Cardiac muscle cell (in vitro differentiated cells and primary cell): ENCODE measurements at regions not wholly inside any gene's neighbourhood (a gene's known extent, or its start where the extent isn't known, plus 50 kb on each side); places are given as distances from the start of the nearest gene placed in this dataset.

Experiments
- DNase-seq, 2 donors: peaks; one replicate each; pipeline versions ENCODE4 v3.0.0 to v3.0.0-alpha.2; 2010 to 2017; ENCODE audit warnings: low read depth in 1 of 2, low spot score in 1 of 2
- H3K27ac ChIP-seq: fragments of 200-600 bp; sonication (generic); 2 replicates; pipeline ENCODE4 v1.5.1; 2016
- H3K27me3 ChIP-seq: fragments of 200-600 bp; sonication (generic); 2 replicates; pipeline ENCODE4 v1.6.0; 2016; ENCODE audit warnings: control low read depth
- H3K36me3 ChIP-seq: fragments of 200-600 bp; sonication (generic); 2 replicates; pipeline ENCODE4 v1.5.1; 2016; ENCODE audit warnings: control low read depth
- H3K4me1 ChIP-seq: fragments of 200-600 bp; sonication (generic); 2 replicates; pipeline ENCODE4 v1.8.1; 2017; ENCODE audit warnings: low read depth, mild to moderate bottlenecking, mixed run types
- H3K4me3 ChIP-seq: fragments of 200-600 bp; sonication (generic); 2 replicates; pipeline ENCODE4 v1.5.1; 2016; ENCODE audit warnings: mild to moderate bottlenecking
- H3K9me3 ChIP-seq: fragments of 200-600 bp; sonication (generic); 2 replicates; pipeline ENCODE4 v1.5.1; 2017; ENCODE audit warnings: low read depth, mild to moderate bottlenecking, control low read depth
- CTCF ChIP-seq: IDR thresholded peaks from 2 replicates; pipeline ENCODE4 v1.5.1; 2012; ENCODE audit warnings: low read depth, mild to moderate bottlenecking, low read length

- Histone ChIP-seq H3K9me3 (no peaks in the 10 kb centered on the region), H3K4me3 (no peak overlapping the region), H3K4me1 (no peaks in the 10 kb centered on the region), H3K36me3 (no peaks in the 10 kb centered on the region), H3K27ac (no peak overlapping the region), H3K27me3 (no peaks in the 10 kb centered on the region)
- no peak for DNase-seq
- no peak for TF ChIP-seq CTCF
Observed at GRCh38 chr12:103140286-103140685, 182.8 kb downstream of the ASCL1 start.

DNA sequence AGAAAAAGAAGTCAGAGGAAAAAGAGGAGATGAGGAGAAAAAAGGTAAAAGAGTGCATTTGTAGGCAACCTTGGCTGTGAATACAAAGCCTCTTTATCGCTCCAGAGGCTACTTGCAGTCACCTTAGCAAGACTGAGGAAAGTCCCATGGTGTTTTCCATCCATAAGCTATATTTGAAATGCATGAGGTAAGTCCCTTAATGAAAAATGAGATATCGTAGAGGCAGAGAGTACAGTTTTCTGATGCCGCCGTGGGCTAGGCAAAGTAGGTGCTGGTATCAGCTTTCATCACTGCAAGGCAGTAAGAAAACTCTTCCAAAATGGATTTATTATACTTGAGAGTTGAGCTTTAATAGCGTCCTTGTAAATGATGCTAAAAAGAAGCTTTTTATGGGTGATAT is 186.8 kb downstream of the ASCL1 start:
- no peak for DNase-seq
- TF ChIP-seq CTCF: no peak

DNA sequence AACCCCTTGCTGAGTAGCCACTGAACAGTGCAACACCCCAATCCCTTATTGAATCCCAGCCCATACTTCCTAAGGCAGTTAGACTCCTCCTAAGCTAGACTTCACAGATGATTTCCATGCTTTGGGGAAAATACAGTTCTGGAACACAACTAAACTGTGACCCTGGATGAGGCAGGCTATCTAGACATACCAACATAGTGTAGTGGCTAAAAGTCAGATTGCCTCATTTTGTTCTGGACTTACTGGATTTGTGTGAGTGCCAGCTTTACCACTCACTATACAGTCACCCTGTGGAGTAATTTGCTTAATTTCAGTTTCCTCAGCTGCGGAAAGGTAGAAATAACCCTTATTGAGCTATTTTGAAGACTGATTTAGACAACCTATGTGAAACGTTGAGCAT is 203.1 kb downstream of the ASCL1 start:
- Histone ChIP-seq H3K36me3 (no peaks in the 10 kb centered on the region), H3K9me3 (no peaks in the 10 kb centered on the region), H3K27me3 (no peaks in the 10 kb centered on the region), H3K4me1 (no peaks in the 10 kb centered on the region), H3K27ac (no peak overlapping the region), H3K4me3 (no peak overlapping the region)
- TF ChIP-seq CTCF: no peak
- no peak for DNase-seq

More for the DNA sequence above, 186.8 kb downstream of the ASCL1 start:
- no peaks in the 10 kb centered on the region for H3K4me1 ChIP-seq
- H3K36me3 ChIP-seq: no peaks in the 10 kb centered on the region
- H3K27ac ChIP-seq: no peak overlapping the region
- no peak overlapping the region for H3K4me3 ChIP-seq
- no peaks in the 10 kb centered on the region for H3K9me3 ChIP-seq
- no peaks in the 10 kb centered on the region for H3K27me3 ChIP-seq

- no peaks in the 10 kb centered on the region for H3K4me1 ChIP-seq
- H3K27ac ChIP-seq: no peak overlapping the region
- no peaks in the 10 kb centered on the region for H3K36me3 ChIP-seq
Observed at GRCh38 chr12:103161582-103162362, 204.3 kb downstream of the ASCL1 start.

DNA sequence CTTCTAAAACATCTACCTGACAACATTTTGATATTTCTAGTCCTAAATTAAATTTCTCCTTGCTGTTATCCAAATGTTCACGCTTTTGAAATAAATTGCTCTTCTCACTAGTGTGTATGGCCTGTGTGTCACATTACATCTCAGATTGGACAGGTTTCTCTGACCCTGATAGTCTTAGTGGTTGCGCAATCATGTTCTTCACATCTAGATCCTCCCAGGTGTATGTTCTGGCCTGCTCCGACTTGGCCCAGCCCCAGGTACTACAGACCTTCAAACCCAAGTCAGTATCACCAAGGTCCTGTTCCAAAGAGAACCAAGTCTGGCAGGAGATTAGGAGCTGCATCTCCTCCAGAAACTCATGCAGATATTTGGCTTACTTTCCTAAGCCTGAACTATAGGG is 209.5 kb downstream of the ASCL1 start:
- Histone ChIP-seq H3K27me3 (no peaks in the 10 kb centered on the region), H3K27ac (no peak overlapping the region), H3K4me3 (no peak overlapping the region), H3K9me3 (no peaks in the 10 kb centered on the region), H3K4me1 (no peaks in the 10 kb centered on the region), H3K36me3 (no peaks in the 10 kb centered on the region)
- no peak for TF ChIP-seq CTCF
- no peak for DNase-seq

More at GRCh38 chr12:103161582-103162362, 204.3 kb downstream of the ASCL1 start:
- Histone ChIP-seq H3K9me3 (no peaks in the 10 kb centered on the region), H3K4me3 (no peak overlapping the region), H3K27me3 (no peaks in the 10 kb centered on the region)
- TF ChIP-seq CTCF: no peak
- no peak for DNase-seq
